CD14-positive monocyte (primary cell): ENCODE measurements at regions not wholly inside any gene's neighbourhood (a gene's known extent, or its start where the extent isn't known, plus 50 kb on each side); places are given as distances from the start of the nearest gene placed in this dataset.

Experiments
- DNase-seq, 3 donors: peaks; one replicate each; pipeline ENCODE4 v3.0.0-alpha.2; 2011 to 2022
- H2AFZ ChIP-seq: 2 replicates; pipeline ENCODE4 v1.6.0; 2012; ENCODE audit warnings: mild to moderate bottlenecking, low read depth, low read length, inconsistent platforms; ENCODE audit not compliant: insufficient read depth, poor library complexity, severe bottlenecking
- H3K27ac ChIP-seq, 2 donors: 1 replicate in 1 of 2; 2 replicates in 1 of 2; pipeline ENCODE4 v1.5.1; 2012 to 2013; ENCODE audit warnings: low read length in 2 of 2, control low read depth in 1 of 2, inconsistent platforms in 1 of 2, low read depth in 1 of 2, mild to moderate bottlenecking in 1 of 2
- H3K27me3 ChIP-seq, 2 donors: one replicate each; pipeline versions ENCODE4 v1.6.0 to v1.6.1; 2011 to 2013; ENCODE audit warnings: low read length in 2 of 2; ENCODE audit not compliant: control insufficient read depth in 2 of 2, insufficient read depth in 2 of 2
- H3K36me3 ChIP-seq, 2 donors: replicated peaks in 1 of 2; 1 replicate in 1 of 2; 2 replicates in 1 of 2; pipeline versions ENCODE4 v1.5.1 to v1.6.1; 2012 to 2013; ENCODE audit warnings: low read length in 2 of 2, control low read depth in 1 of 2, inconsistent platforms in 1 of 2, mild to moderate bottlenecking in 1 of 2; ENCODE audit not compliant: insufficient read depth in 2 of 2, control insufficient read depth in 1 of 2
- H3K4me1 ChIP-seq, 2 donors: 1 replicate in 1 of 2; 2 replicates in 1 of 2; pipeline versions ENCODE4 v1.5.1 to v1.6.1; 2012 to 2013; ENCODE audit warnings: low read length in 2 of 2, control low read depth in 1 of 2, inconsistent platforms in 1 of 2, mild to moderate bottlenecking in 1 of 2, moderate library complexity in 1 of 2; ENCODE audit not compliant: insufficient read depth in 2 of 2, control insufficient read depth in 1 of 2
- H3K4me2 ChIP-seq: replicated peaks from 2 replicates; pipeline ENCODE3; 2012; ENCODE audit warnings: low read length, moderate library complexity, mild to moderate bottlenecking; ENCODE audit not compliant: poor library complexity, severe bottlenecking; ENCODE audit errors: extremely low read depth
- H3K4me3 ChIP-seq, 3 experiments: fragments of 200-600 bp in 1 of 3; sonication (generic) in 1 of 3; replicated peaks in 1 of 3; 1 replicate in 2 of 3; 2 replicates in 1 of 3; pipeline ENCODE4 v1.5.1; 2011 to 2013; ENCODE audit warnings: low read length in 3 of 3, mild to moderate bottlenecking in 3 of 3, control low read depth in 2 of 3, low read depth in 2 of 3, inconsistent platforms in 1 of 3, moderate library complexity in 1 of 3
- H3K79me2 ChIP-seq: 2 replicates; pipeline ENCODE4 v1.6.0; 2012; ENCODE audit warnings: mild to moderate bottlenecking, control low read depth, inconsistent platforms, low read length, moderate library complexity; ENCODE audit not compliant: insufficient read depth
- H3K9ac ChIP-seq: 2 replicates; pipeline ENCODE4 v1.6.0; 2017; ENCODE audit warnings: low read length, mild to moderate bottlenecking; ENCODE audit not compliant: insufficient read depth, poor library complexity, severe bottlenecking
- H3K9me3 ChIP-seq, 2 donors: replicated peaks in 1 of 2; 1 replicate in 1 of 2; 2 replicates in 1 of 2; pipeline versions ENCODE4 v1.5.1 to v1.6.1; 2012 to 2013; ENCODE audit warnings: low read length in 2 of 2, control low read depth in 1 of 2; ENCODE audit not compliant: control insufficient read depth in 1 of 2, insufficient read depth in 1 of 2
- H4K20me1 ChIP-seq: 2 replicates; pipeline ENCODE4 v1.6.0; 2012; ENCODE audit warnings: mild to moderate bottlenecking, low read length, control low read depth, moderate library complexity; ENCODE audit not compliant: insufficient read depth
- H3K27ac Mint-ChIP-seq, 7 donors: one replicate each; pipeline ENCODE4 v1.8.0; 2020; ENCODE audit warnings: mild to moderate bottlenecking in 7 of 7, mixed read lengths in 7 of 7, moderate library complexity in 6 of 7, inconsistent platforms in 2 of 7
- H3K27me3 Mint-ChIP-seq, 3 donors: one replicate each; pipeline ENCODE4 v1.8.0; 2021 to 2022; ENCODE audit warnings: low read depth in 3 of 3, mild to moderate bottlenecking in 3 of 3, mixed read lengths in 3 of 3, moderate library complexity in 3 of 3, inconsistent platforms in 1 of 3
- H3K36me3 Mint-ChIP-seq, 2 donors: one replicate each; pipeline ENCODE4 v1.8.0; 2020; ENCODE audit warnings: mixed read lengths in 2 of 2, inconsistent platforms in 1 of 2, mild to moderate bottlenecking in 1 of 2
- H3K4me1 Mint-ChIP-seq: one replicate; pipeline ENCODE4 v1.8.0; 2020; ENCODE audit warnings: mild to moderate bottlenecking, mixed read lengths
- H3K4me3 Mint-ChIP-seq, 2 donors: one replicate each; pipeline ENCODE4 v1.8.0; 2020; ENCODE audit warnings: mild to moderate bottlenecking in 2 of 2, mixed read lengths in 2 of 2, moderate library complexity in 1 of 2
- H3K9me3 Mint-ChIP-seq, 7 donors: one replicate each; pipeline ENCODE4 v1.8.0; 2020 to 2022; ENCODE audit warnings: mixed read lengths in 7 of 7, mild to moderate bottlenecking in 6 of 7, moderate library complexity in 6 of 7, inconsistent platforms in 2 of 7
- CTCF ChIP-seq: fragments of 200-600 bp; IDR thresholded peaks from one replicate; pipeline ENCODE4 v1.8.0; 2022; ENCODE audit warnings: antibody characterized with exemption, mild to moderate bottlenecking
- WGBS: methylation state at CpG from one replicate; pipeline ENCODE4 v1.1.5; 2013; ENCODE audit warnings: missing lambda C conversion rate; ENCODE audit not compliant: insufficient coverage; 5-methylcytosine and 5-hydroxymethylcytosine counted together
- intact Hi-C, 2 donors: fragments of 100-400 bp; cut with micrococcal nuclease; formaldehyde crosslinking; loops; one replicate each; pipeline versions ENCODE4 v1.15.0 to v1.15.1; 2023

- H2AFZ ChIP-seq, result no peak overlapping the region
Measured at GRCh38 chr1:100606438-100606837, 68.5 kb downstream of the GPR88 start.

GRCh38 chr1:100607628-100608240 lies 69.8 kb downstream of the GPR88 start:
- WGBS, result no CpG with 5 or more reads among the region's 1 CpG
- intact Hi-C loops, result no loop called here

More at GRCh38 chr1:100606438-100606837, 68.5 kb downstream of the GPR88 start:
- H3K4me1 Mint-ChIP-seq, result no peaks in the 10 kb centered on the region
- H3K27me3 ChIP-seq, result no peaks in the 10 kb centered on the region
- H3K9me3 Mint-ChIP-seq, result peaks cover 9 to 23% (median 15%) of the 10 kb centered on the region in 7 donors
- intact Hi-C loops, result no loop called here
- no peaks in the 10 kb centered on the region for H4K20me1 ChIP-seq
- 33% methylated on average over 1 of the region's 3 CpGs for WGBS
- H3K4me1 ChIP-seq, result no peaks in the 10 kb centered on the region
- H3K9me3 ChIP-seq, result peaks cover 0 to 5% of the 10 kb centered on the region in 2 donors
- H3K9ac ChIP-seq, result no peak overlapping the region
- no peaks in the 10 kb centered on the region for H3K36me3 ChIP-seq
- H3K27ac ChIP-seq, result no peak overlapping the region
- H3K36me3 Mint-ChIP-seq, result no peaks in the 10 kb centered on the region
- H3K79me2 ChIP-seq, result no peaks in the 10 kb centered on the region
- peak in 2 of 3 donors; percentile 27 to 32 for DNase-seq
- no peak overlapping the region for H3K4me3 ChIP-seq
- H3K27me3 Mint-ChIP-seq, result peaks cover 0 to 2% (median 0%) of the 10 kb centered on the region in 3 donors
- H3K27ac Mint-ChIP-seq, result no peak overlapping the region
- TF ChIP-seq CTCF, result no peak
- H3K4me3 Mint-ChIP-seq, result no peak overlapping the region
- no peak overlapping the region for H3K4me2 ChIP-seq

More at GRCh38 chr1:100607628-100608240, 69.8 kb downstream of the GPR88 start:
- no peak overlapping the region for H2AFZ ChIP-seq
- Mint-ChIP-seq H3K9me3 (peaks cover 0 to 11% (median 5%) of the 10 kb centered on the region in 7 donors), H3K4me3 (no peak overlapping the region), H3K27ac (no peak overlapping the region), H3K36me3 (no peaks in the 10 kb centered on the region), H3K4me1 (no peaks in the 10 kb centered on the region), H3K27me3 (no peaks in the 10 kb centered on the region)
- no peak for TF ChIP-seq CTCF
- H4K20me1 ChIP-seq, result no peaks in the 10 kb centered on the region
- no peak for DNase-seq
- no peak overlapping the region for H3K9ac ChIP-seq
- no peaks in the 10 kb centered on the region for H3K36me3 ChIP-seq
- H3K27ac ChIP-seq, result no peak overlapping the region
- no peaks in the 10 kb centered on the region for H3K27me3 ChIP-seq
- H3K4me3 ChIP-seq, result no peak overlapping the region
- H3K4me2 ChIP-seq, result no peak overlapping the region
- H3K9me3 ChIP-seq, result peaks cover 0 to 5% of the 10 kb centered on the region in 2 donors
- H3K4me1 ChIP-seq, result no peaks in the 10 kb centered on the region
- H3K79me2 ChIP-seq, result no peaks in the 10 kb centered on the region
